ENCODE measurements at regions not wholly inside any gene's neighbourhood (a gene's known extent, or its start where the extent isn't known, plus 50 kb on each side); places are given as distances from the start of the nearest gene placed in this dataset.

- TF ChIP-seq YY1 (IDR thresholded peaks at IDR 0.05; ENCODE audit: insufficient read depth, insufficient replicate concordance, low read depth, low read length) (no peak), ZNF317 (CRISPR knock-in tag; IDR thresholded peaks at IDR 0.05) (no peak), ZNF839 (CRISPR knock-in tag; IDR thresholded peaks at IDR 0.05; ENCODE audit: borderline replicate concordance) (no peak), SP1 (IDR thresholded peaks at IDR 0.05) (no peak), SP1 (CRISPR knock-in tag; IDR thresholded peaks at IDR 0.05) (no peak)
Measured at GRCh38 chr5:71895546-71895945, 176.5 kb downstream of the CARTPT start.
